ENCODE measurements at regions not wholly inside any gene's neighbourhood (a gene's known extent, or its start where the extent isn't known, plus 50 kb on each side); places are given as distances from the start of the nearest gene placed in this dataset.

- no peak for TF ChIP-seq CTCF (IDR thresholded peaks at IDR 0.05)
- no peak for TF ChIP-seq ZFX (IDR thresholded peaks at IDR 0.05; ENCODE audit: borderline replicate concordance)
Observed at GRCh38 chr1:190849346-190849745, 371.7 kb upstream of the BRINP3 start.

Measured in 22Rv1 (cell line).